SKM-1 treated with dmso at 0.1 percent for 144 hours (cell line): ENCODE measurements at regions not wholly inside any gene's neighbourhood (a gene's known extent, or its start where the extent isn't known, plus 50 kb on each side); places are given as distances from the start of the nearest gene placed in this dataset.

Source experiments
- DNase-seq: peaks from one replicate; lab custom pipeline; 2025; ENCODE audit not compliant: unreplicated experiment; lab: John Stamatoyannopoulos, UW

- no peak for DNase-seq
Measured at GRCh38 chr11:10387206-10388083, 67.6 kb upstream of the AMPD3 start.

GRCh38 chr11:10388101-10388500 lies 67.0 kb upstream of the AMPD3 start:
- DNase-seq, result no peak

- no peak for DNase-seq
Measured at GRCh38 chr11:10388574-10388973, 66.5 kb upstream of the AMPD3 start.

GRCh38 chr11:10390375-10390774 lies 64.7 kb upstream of the AMPD3 start:
- DNase-seq, result no peak

GRCh38 chr11:10392095-10393079 lies 62.7 kb upstream of the AMPD3 start:
- no peak for DNase-seq

GRCh38 chr11:10394229-10395101 lies 60.6 kb upstream of the AMPD3 start:
- DNase-seq, result no peak

- no peak for DNase-seq
Measured at GRCh38 chr11:10395166-10395897, 59.7 kb upstream of the AMPD3 start.

- DNase-seq, result no peak
Measured at GRCh38 chr11:10396771-10397170, 58.3 kb upstream of the AMPD3 start.

GRCh38 chr11:10397226-10397987 lies 57.7 kb upstream of the AMPD3 start:
- no peak for DNase-seq

- DNase-seq, result peak; percentile 65
Measured at GRCh38 chr11:10398525-10398924, 56.5 kb upstream of the AMPD3 start.

- peak; percentile 37 for DNase-seq
Measured at GRCh38 chr11:10400856-10401255, 54.2 kb upstream of the AMPD3 start.

- no peak for DNase-seq
Measured at GRCh38 chr11:10401256-10401655, 53.8 kb upstream of the AMPD3 start.

- no peak for DNase-seq
Measured at GRCh38 chr11:10401696-10402392, 53.2 kb upstream of the AMPD3 start.
